ENCODE measurements at regions not wholly inside any gene's neighbourhood (a gene's known extent, or its start where the extent isn't known, plus 50 kb on each side); places are given as distances from the start of the nearest gene placed in this dataset.
A peak's percentile ranks its signal among the peaks of the same experiment; 100 is the strongest.
"Not testable (repeated sequence)": the region's sequence is repeated elsewhere in the genome, so short reads cannot be mapped to it uniquely, and the experiment has no call there.

- not testable (repeated sequence) for DNase-seq
Observed at GRCh38 chrX:31014474-31014873, 57.4 kb downstream of the FTHL17 start.

DNA sequence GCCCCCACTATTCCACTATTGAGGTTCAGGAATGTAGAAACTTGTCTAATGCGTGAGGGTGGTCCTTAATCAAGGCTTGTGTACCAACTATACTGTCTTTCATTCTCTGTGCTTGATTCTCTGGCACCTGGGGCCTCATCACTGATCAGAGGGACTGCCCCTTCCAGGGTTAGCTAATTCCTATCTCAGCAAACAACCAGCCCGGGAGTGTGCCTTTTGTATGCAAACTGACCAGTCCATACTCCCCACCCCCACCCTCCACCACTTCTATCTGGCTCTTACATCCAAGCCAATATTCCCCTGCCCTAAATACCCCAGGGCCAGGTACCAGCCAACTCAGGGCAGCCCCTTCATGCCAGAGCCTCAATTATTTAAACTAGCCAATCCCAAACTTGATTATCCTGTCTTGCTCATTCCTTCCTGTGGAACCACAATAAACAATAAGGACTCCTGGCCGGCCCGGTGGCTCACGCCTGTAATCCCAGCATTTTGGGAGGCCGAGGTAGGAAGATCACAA is 59.3 kb downstream of the FTHL17 start:
- no peak for DNase-seq

DNA sequence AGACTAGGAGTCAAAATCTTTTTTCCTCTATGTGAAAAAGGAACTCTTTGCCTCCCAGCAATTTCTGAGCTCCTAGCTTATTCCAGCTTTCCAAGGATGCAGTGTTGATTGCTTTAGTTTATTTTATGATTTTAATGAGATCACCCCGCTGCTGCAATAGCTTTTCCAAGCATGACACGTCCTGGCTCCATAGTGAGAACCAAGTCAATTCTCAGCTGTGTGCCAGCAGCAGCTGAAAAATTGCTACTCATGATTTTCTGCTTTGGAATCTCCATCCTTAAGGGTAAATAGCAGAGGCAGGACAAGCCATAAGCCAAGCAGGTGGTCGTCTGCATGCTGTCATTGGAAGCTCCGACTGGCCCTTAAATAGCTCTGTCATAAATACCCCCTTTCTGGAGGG is 64.5 kb downstream of the FTHL17 start:
- DNase-seq: peak in 2 of 3 donors; percentile 7 to 44

DNA sequence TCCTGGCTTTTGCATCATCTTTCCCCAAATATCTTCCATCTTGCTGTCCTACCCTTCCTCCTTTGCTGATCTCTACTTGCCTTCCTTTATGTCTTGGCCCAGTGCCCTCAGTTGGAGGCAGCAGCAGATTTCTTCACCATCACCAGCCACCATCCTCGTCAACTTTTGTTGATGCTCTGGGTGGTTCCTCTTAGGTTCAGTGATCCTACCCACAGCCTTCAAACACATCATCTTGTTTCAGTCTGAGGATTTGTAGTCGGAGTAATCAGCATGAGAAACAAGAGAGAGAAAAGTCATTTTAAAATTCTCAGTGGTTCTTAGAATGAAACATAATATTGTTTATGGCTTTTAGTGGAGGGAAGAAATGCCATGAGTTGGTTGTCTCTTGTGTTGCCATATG is 65.8 kb downstream of the FTHL17 start:
- DNase-seq: no peak

DNA sequence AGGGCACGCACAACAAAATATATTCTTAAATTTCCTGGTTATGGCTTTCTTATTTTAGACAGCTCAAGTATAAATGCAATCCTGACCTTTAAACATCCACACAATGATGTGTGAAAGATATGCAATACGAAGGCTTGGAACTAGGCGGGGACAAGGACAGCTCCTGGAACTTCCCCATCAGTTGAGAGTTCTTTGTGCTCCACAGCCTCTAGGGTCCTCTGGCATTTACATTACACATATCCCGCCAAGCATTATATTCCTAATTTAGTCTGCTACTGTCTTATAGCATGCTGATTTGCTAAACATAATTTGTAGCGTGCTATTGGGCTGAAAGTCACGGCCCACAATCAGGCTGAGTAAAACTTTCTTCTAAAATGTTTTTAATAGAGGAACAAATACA is 74.4 kb downstream of the FTHL17 start:
- peak in 1 of 3 donors; percentile 39 for DNase-seq

- DNase-seq: no peak
Observed at GRCh38 chrX:30995705-30996104, 76.1 kb downstream of the FTHL17 start.

DNA sequence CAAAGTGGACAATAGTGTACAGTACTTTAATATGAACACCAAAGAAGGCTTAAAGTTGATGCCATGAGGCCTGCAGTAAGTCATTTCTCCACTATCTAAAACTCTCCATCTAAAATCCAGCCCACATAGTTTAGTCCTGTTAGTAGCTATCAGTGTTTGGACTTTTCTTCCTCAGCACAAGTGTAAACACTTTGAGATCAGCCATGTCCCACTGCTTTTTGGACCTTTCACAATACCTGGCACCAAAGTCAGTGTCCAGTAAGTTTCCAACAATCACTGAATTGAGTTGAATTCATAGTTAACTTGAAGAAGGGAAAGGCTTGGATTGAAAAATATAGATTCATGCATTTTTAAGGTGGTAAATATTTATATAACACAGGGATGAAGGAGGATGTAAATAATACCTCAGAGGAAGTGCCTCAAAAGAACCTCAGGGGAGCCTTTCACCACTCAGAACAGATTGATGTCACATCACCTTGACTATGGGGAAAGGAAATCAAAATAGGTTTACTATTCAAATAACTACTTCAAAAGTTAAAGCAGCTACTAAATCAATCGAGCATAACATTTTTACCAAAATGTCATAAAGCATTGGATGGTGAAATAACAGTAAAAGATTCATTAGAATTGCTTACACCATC is 76.7 kb downstream of the FTHL17 start:
- DNase-seq: no peak

DNA sequence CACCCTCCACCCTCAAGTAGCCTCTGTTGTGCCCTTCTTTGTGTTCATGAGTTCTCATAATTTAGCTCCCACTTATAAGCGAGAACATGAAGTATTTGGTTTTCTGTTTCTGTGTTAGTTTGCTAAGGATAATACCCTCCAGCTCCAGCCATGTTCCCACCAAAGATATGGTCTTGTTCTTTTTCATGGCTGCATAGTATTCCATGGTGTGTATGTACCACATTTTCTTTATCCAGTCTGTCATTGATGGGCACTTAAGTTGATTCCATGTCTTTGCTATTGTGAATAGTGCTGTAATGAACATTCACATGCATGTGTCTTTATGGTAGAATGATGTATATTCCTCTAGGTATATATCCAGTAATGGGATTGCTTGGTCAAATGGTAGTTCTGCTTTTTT is 77.8 kb downstream of the FTHL17 start:
- DNase-seq: not testable (repeated sequence)

- no peak for DNase-seq
Observed at GRCh38 chrX:30992381-30992904, 79.4 kb downstream of the FTHL17 start.

DNA sequence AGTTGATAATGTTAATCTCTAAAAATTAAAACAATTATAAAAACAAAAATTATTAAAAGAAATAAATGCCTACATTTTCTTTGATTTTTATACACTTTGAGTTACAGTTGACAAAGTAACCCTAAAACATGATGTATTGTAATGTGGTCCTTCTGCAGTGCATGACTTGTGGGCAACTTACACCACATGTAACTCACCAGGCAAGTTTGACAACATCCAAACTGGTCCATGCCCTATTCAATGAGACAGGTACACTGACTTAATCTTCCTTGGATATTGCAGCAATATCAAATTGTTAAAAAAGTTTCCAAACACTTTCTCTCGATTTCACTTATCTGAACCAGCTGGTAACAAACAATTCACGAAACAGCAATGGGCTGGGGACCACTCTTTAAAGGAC is 81.5 kb downstream of the FTHL17 start:
- DNase-seq: no peak

- DNase-seq: no peak
Observed at GRCh38 chrX:30982467-30982866, 89.4 kb downstream of the FTHL17 start.

GRCh38 chrX:30981968-30982367 is 89.9 kb downstream of the FTHL17 start:
- no peak for DNase-seq

- DNase-seq: no peak
Observed at GRCh38 chrX:30979271-30979670, 90.2 kb upstream of the TAB3 start.

- no peak for DNase-seq
Observed at GRCh38 chrX:30975467-30975866, 86.4 kb upstream of the TAB3 start.

GRCh38 chrX:30973784-30974427 is 84.9 kb upstream of the TAB3 start:
- DNase-seq: no peak

- DNase-seq: peak; percentile 35 to 62 (median 39)
Observed at GRCh38 chrX:30971774-30972603, 82.9 kb upstream of the TAB3 start.

- no peak for DNase-seq
Observed at GRCh38 chrX:30967516-30967915, 78.5 kb upstream of the TAB3 start.

DNA sequence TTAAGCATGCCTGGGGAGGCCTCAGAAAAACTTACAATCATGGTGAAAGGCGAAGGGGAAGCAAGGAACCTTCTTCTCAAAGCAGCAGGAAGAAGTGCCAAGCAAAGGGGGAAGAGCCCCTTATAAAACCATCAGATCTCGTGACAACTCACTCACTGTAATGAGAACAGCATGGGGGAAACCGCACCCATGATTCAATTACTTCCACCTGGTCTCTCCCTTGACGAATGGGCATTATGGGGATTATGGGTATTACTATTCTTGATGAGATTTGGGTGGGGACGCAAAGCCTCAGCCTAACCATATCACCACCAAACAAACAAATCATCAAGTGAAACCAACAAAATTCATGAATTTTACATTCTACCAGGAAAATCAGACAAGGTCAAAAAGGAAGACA is 76.7 kb upstream of the TAB3 start:
- DNase-seq: no peak

DNA sequence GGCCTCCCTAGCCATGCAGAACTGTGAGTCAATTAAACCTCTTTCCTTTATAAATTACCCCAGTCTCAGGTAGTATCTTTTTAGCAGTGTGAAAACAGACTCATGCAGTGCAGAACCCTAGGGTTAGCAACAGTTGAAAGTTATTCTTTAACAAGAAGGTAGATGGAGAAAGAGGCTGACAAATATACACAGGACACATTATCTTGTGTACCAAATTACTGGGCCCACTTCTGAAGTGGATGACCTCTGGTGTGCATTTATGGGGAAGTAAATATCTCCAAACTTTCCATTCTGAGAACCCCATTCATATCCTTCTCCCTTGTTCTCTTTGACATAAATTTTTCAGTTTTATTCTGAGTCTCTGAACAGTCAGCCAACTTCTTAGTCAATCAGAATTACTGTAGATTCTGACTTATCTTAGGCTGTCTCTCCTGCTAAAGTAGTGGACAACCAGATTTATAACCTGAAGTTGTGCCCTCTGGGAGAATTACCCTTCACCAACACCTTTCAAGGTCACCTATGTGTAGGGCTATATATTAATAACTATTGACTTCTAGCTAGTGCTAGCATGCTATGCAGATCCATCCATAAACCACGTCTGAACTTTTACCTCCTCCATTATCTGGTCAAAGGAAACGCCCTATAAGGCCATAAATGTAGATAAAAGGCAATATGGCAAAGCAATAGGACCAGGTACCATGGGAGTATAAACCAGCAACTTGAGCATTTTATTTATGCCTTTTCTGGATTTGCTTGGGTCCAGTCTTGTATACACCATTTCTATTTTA is 72.5 kb upstream of the TAB3 start:
- no peak for DNase-seq

DNA sequence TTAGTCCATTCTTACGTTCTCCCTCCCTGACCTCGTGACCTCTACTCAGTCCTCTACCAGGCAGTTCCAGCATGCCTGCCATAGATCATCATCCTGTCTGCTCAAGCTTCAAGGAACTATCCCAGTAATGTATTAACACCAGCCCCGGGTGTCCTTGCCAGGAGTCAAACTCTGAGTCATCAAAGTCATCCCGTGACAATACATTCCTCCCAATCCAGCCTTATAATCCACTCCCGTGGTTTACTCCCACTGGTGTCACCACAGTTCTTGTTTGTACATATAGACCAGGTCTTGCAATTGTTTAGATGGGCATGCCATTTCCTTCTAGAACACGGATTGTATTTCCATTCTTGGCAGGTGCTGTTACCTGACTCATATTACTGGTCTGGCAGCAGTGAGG is 68.7 kb upstream of the TAB3 start:
- peak in 1 of 3 donors; percentile 18 for DNase-seq

- DNase-seq: no peak
Observed at GRCh38 chrX:30955687-30956086, 66.6 kb upstream of the TAB3 start.

- DNase-seq: no peak
Observed at GRCh38 chrX:30951003-30951402, 61.9 kb upstream of the TAB3 start.

Measured in muscle of back (tissue), 3 donors.